HepG2 (cell line): ENCODE measurements at regions not wholly inside any gene's neighbourhood (a gene's known extent, or its start where the extent isn't known, plus 50 kb on each side); places are given as distances from the start of the nearest gene placed in this dataset.

Experiments
- AHDC1 ChIP-seq: sonication (generic); formaldehyde crosslinking; IDR thresholded peaks from 2 replicates; pipeline ENCODE4 v1.5.1; 2020; ENCODE audit warnings: mild to moderate bottlenecking, missing genetic modification reagents, borderline replicate concordance
- DNMT1 ChIP-seq: sonication (generic); formaldehyde crosslinking; IDR thresholded peaks from 2 replicates; pipeline ENCODE4 v1.5.1; 2020; ENCODE audit warnings: mild to moderate bottlenecking, missing genetic modification reagents
- ERF ChIP-seq: IDR thresholded peaks from 2 replicates; pipeline ENCODE4 v1.6.1; 2018; ENCODE audit warnings: missing biosample characterization, missing genetic modification reagents
- EZH2 ChIP-seq: conservative IDR thresholded peaks from 2 replicates; pipeline ENCODE4 v1.6.1; 2012; ENCODE audit warnings: mild to moderate bottlenecking, low read depth, low read length, moderate library complexity
- FUBP1 ChIP-seq: sonication (generic); formaldehyde crosslinking; IDR thresholded peaks from 2 replicates; pipeline ENCODE4 v1.5.1; 2020; ENCODE audit warnings: missing genetic modification reagents, mild to moderate bottlenecking, borderline replicate concordance
- MAFK ChIP-seq, 2 experiments: IDR thresholded peaks in 1 of 2; conservative IDR thresholded peaks in 1 of 2; 2 replicates each; pipeline ENCODE4 v1.6.1; 2011; ENCODE audit warnings: improper control_type of control experiment in 2 of 2, low read length in 2 of 2
- MLLT10 ChIP-seq: sonication (generic); formaldehyde crosslinking; IDR thresholded peaks from 2 replicates; pipeline ENCODE4 v1.4.0; 2020; ENCODE audit warnings: missing genetic modification reagents
- PHF21A ChIP-seq: sonication (generic); formaldehyde crosslinking; IDR thresholded peaks from 2 replicates; pipeline ENCODE4 v1.5.0; 2020; ENCODE audit warnings: mild to moderate bottlenecking, missing genetic modification reagents
- SSRP1 ChIP-seq: IDR thresholded peaks from 2 replicates; pipeline ENCODE4 v1.6.1; 2016; ENCODE audit warnings: control low read depth
- TBX3 ChIP-seq: fragments of 450-650 bp; IDR thresholded peaks from 2 replicates; pipeline ENCODE4 v1.6.1; 2017; ENCODE audit warnings: antibody characterized with exemption, mild to moderate bottlenecking, inconsistent platforms, borderline replicate concordance
- TOE1 ChIP-seq: sonication (generic); formaldehyde crosslinking; IDR thresholded peaks from 2 replicates; pipeline ENCODE4 v1.4.0; 2020; ENCODE audit warnings: mild to moderate bottlenecking, missing genetic modification reagents
- ZFP82 ChIP-seq: sonication (generic); formaldehyde crosslinking; IDR thresholded peaks from 2 replicates; pipeline ENCODE4 v1.5.1; 2020; ENCODE audit warnings: mild to moderate bottlenecking, missing genetic modification reagents, borderline replicate concordance
- ZNF207 ChIP-seq: fragments of 450-650 bp; IDR thresholded peaks from 2 replicates; pipeline ENCODE4 v1.6.1; 2016; ENCODE audit warnings: antibody characterized with exemption, borderline replicate concordance
- ZNF260 ChIP-seq: sonication (generic); formaldehyde crosslinking; IDR thresholded peaks from 2 replicates; pipeline ENCODE4 v1.4.0; 2020; ENCODE audit warnings: missing genetic modification reagents, low read depth, mild to moderate bottlenecking, borderline replicate concordance
- ZNF878 ChIP-seq: sonication (generic); formaldehyde crosslinking; IDR thresholded peaks from 2 replicates; pipeline ENCODE4 v1.8.1; 2023; ENCODE audit warnings: mild to moderate bottlenecking, missing genetic modification reagents, moderate library complexity

- TF ChIP-seq ZFP82 = no peak
- no peak for TF ChIP-seq PHF21A (CRISPR knock-in tag)
- no peak for TF ChIP-seq ERF (CRISPR knock-in tag)
- TF ChIP-seq SSRP1 (CRISPR knock-in tag) = no peak
- no peak for TF ChIP-seq TOE1 (CRISPR knock-in tag)
- TF ChIP-seq ZNF207 = no peak
- no peak for TF ChIP-seq TBX3
- no peak for TF ChIP-seq FUBP1 (CRISPR knock-in tag)
- TF ChIP-seq EZH2 = no peak
- no peak for TF ChIP-seq ZNF878 (CRISPR knock-in tag)
- TF ChIP-seq ZNF260 (CRISPR knock-in tag) = no peak
- no peak for TF ChIP-seq DNMT1 (CRISPR knock-in tag)
- 0 out of 4 replicates have a peak, but pooled peaks have one; percentile 15 to 25 for TF ChIP-seq MAFK (conservative IDR thresholded peaks at IDR 0.05 in 1 of 2, IDR thresholded peaks at IDR 0.05 in 1 of 2; ENCODE audit: low read length in 2 of 2)
- TF ChIP-seq AHDC1 (CRISPR knock-in tag) = peak; percentile 35; the same call in 1 of the 2 replicates
- no peak for TF ChIP-seq MLLT10 (CRISPR knock-in tag)
Measured at GRCh38 chr3:187954873-187955586, 198.9 kb upstream of the LPP start (continued).
